Left ventricle myocardium inferior (tissue), 1 donor: ENCODE measurements at regions not wholly inside any gene's neighbourhood (a gene's known extent, or its start where the extent isn't known, plus 50 kb on each side); places are given as distances from the start of the nearest gene placed in this dataset.

Experiments used
- DNase-seq: peaks from one replicate; pipeline ENCODE4 v3.0.0-alpha.2; 2020
- H3K27ac ChIP-seq: fragments of 200-600 bp; replicated peaks from 2 replicates; pipeline ENCODE4 v1.8.0; 2021
- H3K27me3 ChIP-seq: fragments of 200-600 bp; 2 replicates; pipeline ENCODE4 v1.8.0; 2021; ENCODE audit warnings: low read depth
- H3K36me3 ChIP-seq: fragments of 200-600 bp; 2 replicates; pipeline ENCODE4 v1.8.0; 2021
- H3K4me1 ChIP-seq: fragments of 200-600 bp; 2 replicates; pipeline ENCODE4 v1.8.0; 2021
- H3K4me3 ChIP-seq: fragments of 200-600 bp; 2 replicates; pipeline ENCODE4 v1.8.0; 2021; ENCODE audit warnings: mild to moderate bottlenecking, moderate library complexity
- H3K9me3 ChIP-seq: fragments of 200-600 bp; replicated peaks from 2 replicates; pipeline ENCODE4 v1.8.0; 2021
- intact Hi-C: fragments of 100-400 bp; cut with micrococcal nuclease; formaldehyde crosslinking; loops from one replicate; pipeline ENCODE4 v1.11.0; 2022
- TF ChIP-seq, protein P1 (sequence below): fragments of 200-600 bp; IDR thresholded peaks from 2 replicates; pipeline ENCODE4 v1.8.0; 2021; ENCODE audit warnings: antibody characterized with exemption, mild to moderate bottlenecking, borderline replicate concordance
- donor health status: DM: no; HTN: yes; CAD: no; lungs with severe emphysema.

GRCh38 chr6:114581293-114581692, 238.5 kb upstream of the HS3ST5 start:
- TF ChIP-seq, protein P1, sequence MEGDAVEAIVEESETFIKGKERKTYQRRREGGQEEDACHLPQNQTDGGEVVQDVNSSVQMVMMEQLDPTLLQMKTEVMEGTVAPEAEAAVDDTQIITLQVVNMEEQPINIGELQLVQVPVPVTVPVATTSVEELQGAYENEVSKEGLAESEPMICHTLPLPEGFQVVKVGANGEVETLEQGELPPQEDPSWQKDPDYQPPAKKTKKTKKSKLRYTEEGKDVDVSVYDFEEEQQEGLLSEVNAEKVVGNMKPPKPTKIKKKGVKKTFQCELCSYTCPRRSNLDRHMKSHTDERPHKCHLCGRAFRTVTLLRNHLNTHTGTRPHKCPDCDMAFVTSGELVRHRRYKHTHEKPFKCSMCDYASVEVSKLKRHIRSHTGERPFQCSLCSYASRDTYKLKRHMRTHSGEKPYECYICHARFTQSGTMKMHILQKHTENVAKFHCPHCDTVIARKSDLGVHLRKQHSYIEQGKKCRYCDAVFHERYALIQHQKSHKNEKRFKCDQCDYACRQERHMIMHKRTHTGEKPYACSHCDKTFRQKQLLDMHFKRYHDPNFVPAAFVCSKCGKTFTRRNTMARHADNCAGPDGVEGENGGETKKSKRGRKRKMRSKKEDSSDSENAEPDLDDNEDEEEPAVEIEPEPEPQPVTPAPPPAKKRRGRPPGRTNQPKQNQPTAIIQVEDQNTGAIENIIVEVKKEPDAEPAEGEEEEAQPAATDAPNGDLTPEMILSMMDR, result no peak
- intact Hi-C loops, result no loop called here
- H3K4me1 ChIP-seq, result no peaks in the 10 kb centered on the region
- no peak overlapping the region for H3K27ac ChIP-seq
- peaks cover 33% of the 10 kb centered on the region for H3K9me3 ChIP-seq
- H3K4me3 ChIP-seq, result no peak overlapping the region
- no peak for DNase-seq
- H3K27me3 ChIP-seq, result no peaks in the 10 kb centered on the region
- H3K36me3 ChIP-seq, result no peaks in the 10 kb centered on the region

- Histone ChIP-seq H3K9me3 (peaks cover 32% of the 10 kb centered on the region), H3K36me3 (no peaks in the 10 kb centered on the region), H3K4me3 (no peak overlapping the region), H3K4me1 (no peaks in the 10 kb centered on the region), H3K27me3 (no peaks in the 10 kb centered on the region), H3K27ac (no peak overlapping the region)
- intact Hi-C loops, result no loop called here
- TF ChIP-seq, protein P1, result no peak
- DNase-seq, result no peak
These were observed 238.1 kb upstream of the HS3ST5 start for GRCh38 chr6:114580882-114581281.

DNA sequence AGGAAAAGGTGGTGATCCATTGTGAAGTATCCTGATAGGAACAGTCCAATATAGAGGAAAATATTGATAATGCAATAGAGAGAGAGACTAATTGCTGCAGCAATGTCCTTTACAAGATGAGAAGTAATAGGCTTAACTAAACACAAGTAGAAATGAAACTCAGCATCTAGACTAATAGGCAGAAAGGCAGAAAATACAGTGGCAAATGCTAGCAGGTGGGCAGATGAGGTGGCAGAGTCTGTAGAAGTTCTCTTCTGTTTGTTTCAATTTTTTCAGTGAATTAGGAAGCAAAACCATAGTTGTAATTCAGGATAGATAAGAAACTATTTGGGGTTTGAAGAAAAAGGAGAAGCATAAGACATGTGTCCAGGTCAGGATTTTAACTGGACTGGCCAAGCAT, 236.7 kb upstream of the HS3ST5 start:
- Histone ChIP-seq H3K4me1 (no peaks in the 10 kb centered on the region), H3K9me3 (peaks cover 32% of the 10 kb centered on the region), H3K4me3 (no peak overlapping the region), H3K27me3 (no peaks in the 10 kb centered on the region), H3K27ac (no peak overlapping the region), H3K36me3 (no peaks in the 10 kb centered on the region)
- intact Hi-C loops, result no loop called here
- TF ChIP-seq, protein P1, result no peak
- no peak for DNase-seq

DNA sequence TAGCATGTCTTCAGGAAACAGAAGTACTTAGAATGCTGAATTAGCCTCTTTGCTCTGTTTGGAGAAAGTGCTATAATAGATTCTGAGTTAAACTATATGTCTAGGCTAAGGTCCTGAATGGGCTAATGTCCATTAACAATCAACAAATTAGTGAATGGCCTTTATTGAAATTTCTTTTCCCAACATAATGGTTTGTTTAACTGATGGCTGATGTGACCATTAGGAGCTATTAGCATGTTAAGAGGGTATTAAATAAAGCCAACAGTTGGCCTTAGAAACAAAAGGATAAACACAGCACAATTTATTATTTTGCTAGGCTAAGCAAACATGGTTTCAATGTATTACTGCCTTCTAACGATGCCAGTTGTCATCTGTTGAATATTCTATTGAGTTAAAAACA, 234.3 kb upstream of the HS3ST5 start:
- Histone ChIP-seq H3K4me1 (no peaks in the 10 kb centered on the region), H3K36me3 (no peaks in the 10 kb centered on the region), H3K9me3 (peaks cover 12% of the 10 kb centered on the region), H3K4me3 (no peak overlapping the region), H3K27me3 (no peaks in the 10 kb centered on the region), H3K27ac (no peak overlapping the region)
- TF ChIP-seq, protein P1, result no peak
- intact Hi-C loops, result no loop called here
- no peak for DNase-seq

- H3K9me3 ChIP-seq, result peaks cover 4% of the 10 kb centered on the region
- intact Hi-C loops, result no loop called here
- H3K4me3 ChIP-seq, result no peak overlapping the region
- TF ChIP-seq, protein P1, result no peak
- no peaks in the 10 kb centered on the region for H3K27me3 ChIP-seq
- H3K27ac ChIP-seq, result no peak overlapping the region
- H3K36me3 ChIP-seq, result no peaks in the 10 kb centered on the region
- no peaks in the 10 kb centered on the region for H3K4me1 ChIP-seq
- DNase-seq, result no peak
These were observed 233.5 kb upstream of the HS3ST5 start for GRCh38 chr6:114576330-114576729.

- TF ChIP-seq, protein P1, result no peak
- Histone ChIP-seq H3K27ac (no peak overlapping the region), H3K4me3 (no peak overlapping the region), H3K27me3 (no peaks in the 10 kb centered on the region), H3K9me3 (peaks cover 7% of the 10 kb centered on the region), H3K4me1 (no peaks in the 10 kb centered on the region), H3K36me3 (no peaks in the 10 kb centered on the region)
- intact Hi-C loops, result no loop called here
- no peak for DNase-seq
These were observed 226.8 kb upstream of the HS3ST5 start for GRCh38 chr6:114569669-114570068.
